ENCODE measurements at regions not wholly inside any gene's neighbourhood (a gene's known extent, or its start where the extent isn't known, plus 50 kb on each side); places are given as distances from the start of the nearest gene placed in this dataset.

- Histone ChIP-seq H3K9ac (ENCODE audit: low read length) (no peak overlapping the region), H3K27me3 (ENCODE audit: control insufficient read depth, insufficient read depth, low read length) (no peaks in the 10 kb centered on the region), H3K9me3 (ENCODE audit: control insufficient read depth, low read length) (no peaks in the 10 kb centered on the region), H3K4me3 (ENCODE audit: low read length) (no peak overlapping the region), H3K4me1 (ENCODE audit: control insufficient read depth, insufficient read depth, low read length) (no peaks in the 10 kb centered on the region), H3K36me3 (ENCODE audit: control insufficient read depth, insufficient read depth, low read length) (no peaks in the 10 kb centered on the region)
Observed at GRCh38 chr9:108671176-108671575, 184.6 kb downstream of the ACTL7B start.

GRCh38 chr9:108668938-108669335 is 186.8 kb downstream of the ACTL7B start:
- Histone ChIP-seq H3K27me3 (ENCODE audit: control insufficient read depth, insufficient read depth, low read length) (no peaks in the 10 kb centered on the region), H3K9me3 (ENCODE audit: control insufficient read depth, low read length) (no peaks in the 10 kb centered on the region), H3K4me1 (ENCODE audit: control insufficient read depth, insufficient read depth, low read length) (no peaks in the 10 kb centered on the region), H3K36me3 (ENCODE audit: control insufficient read depth, insufficient read depth, low read length) (no peaks in the 10 kb centered on the region), H3K4me3 (ENCODE audit: low read length) (no peak overlapping the region), H3K9ac (ENCODE audit: low read length) (no peak overlapping the region)

- no peak overlapping the region for H3K9ac ChIP-seq (ENCODE audit: low read length)
- no peaks in the 10 kb centered on the region for H3K9me3 ChIP-seq (ENCODE audit: control insufficient read depth, low read length)
- H3K36me3 ChIP-seq (ENCODE audit: control insufficient read depth, insufficient read depth, low read length), result no peaks in the 10 kb centered on the region
- H3K4me1 ChIP-seq (ENCODE audit: control insufficient read depth, insufficient read depth, low read length), result no peaks in the 10 kb centered on the region
- H3K4me3 ChIP-seq (ENCODE audit: low read length), result no peak overlapping the region
- no peaks in the 10 kb centered on the region for H3K27me3 ChIP-seq (ENCODE audit: control insufficient read depth, insufficient read depth, low read length)
Observed at GRCh38 chr9:108668191-108668937, 187.4 kb downstream of the ACTL7B start.

- no peak overlapping the region for H3K9ac ChIP-seq (ENCODE audit: low read length)
- no peaks in the 10 kb centered on the region for H3K9me3 ChIP-seq (ENCODE audit: control insufficient read depth, low read length)
- H3K4me1 ChIP-seq (ENCODE audit: control insufficient read depth, insufficient read depth, low read length), result no peaks in the 10 kb centered on the region
- no peak overlapping the region for H3K4me3 ChIP-seq (ENCODE audit: low read length)
- no peaks in the 10 kb centered on the region for H3K27me3 ChIP-seq (ENCODE audit: control insufficient read depth, insufficient read depth, low read length)
- H3K36me3 ChIP-seq (ENCODE audit: control insufficient read depth, insufficient read depth, low read length), result no peaks in the 10 kb centered on the region
Observed at GRCh38 chr9:108666240-108666784, 189.5 kb downstream of the ACTL7B start.

GRCh38 chr9:108665521-108666239 is 190.1 kb downstream of the ACTL7B start:
- Histone ChIP-seq H3K36me3 (ENCODE audit: control insufficient read depth, insufficient read depth, low read length) (no peaks in the 10 kb centered on the region), H3K27me3 (ENCODE audit: control insufficient read depth, insufficient read depth, low read length) (no peaks in the 10 kb centered on the region), H3K9ac (ENCODE audit: low read length) (no peak overlapping the region), H3K4me3 (ENCODE audit: low read length) (no peak overlapping the region), H3K9me3 (ENCODE audit: control insufficient read depth, low read length) (no peaks in the 10 kb centered on the region), H3K4me1 (ENCODE audit: control insufficient read depth, insufficient read depth, low read length) (no peaks in the 10 kb centered on the region)

- Histone ChIP-seq H3K4me1 (ENCODE audit: control insufficient read depth, insufficient read depth, low read length) (no peaks in the 10 kb centered on the region), H3K36me3 (ENCODE audit: control insufficient read depth, insufficient read depth, low read length) (no peaks in the 10 kb centered on the region), H3K4me3 (ENCODE audit: low read length) (no peak overlapping the region), H3K9ac (ENCODE audit: low read length) (no peak overlapping the region), H3K9me3 (ENCODE audit: control insufficient read depth, low read length) (no peaks in the 10 kb centered on the region), H3K27me3 (ENCODE audit: control insufficient read depth, insufficient read depth, low read length) (no peaks in the 10 kb centered on the region)
Observed at GRCh38 chr9:108664309-108665255, 191.2 kb downstream of the ACTL7B start.

GRCh38 chr9:108663422-108663821 is 192.4 kb downstream of the ACTL7B start:
- H3K9me3 ChIP-seq (ENCODE audit: control insufficient read depth, low read length), result no peaks in the 10 kb centered on the region
- no peaks in the 10 kb centered on the region for H3K4me1 ChIP-seq (ENCODE audit: control insufficient read depth, insufficient read depth, low read length)
- H3K36me3 ChIP-seq (ENCODE audit: control insufficient read depth, insufficient read depth, low read length), result no peaks in the 10 kb centered on the region
- H3K4me3 ChIP-seq (ENCODE audit: low read length), result no peak overlapping the region
- H3K27me3 ChIP-seq (ENCODE audit: control insufficient read depth, insufficient read depth, low read length), result no peaks in the 10 kb centered on the region
- H3K9ac ChIP-seq (ENCODE audit: low read length), result no peak overlapping the region

GRCh38 chr9:108662956-108663355 is 192.8 kb downstream of the ACTL7B start:
- Histone ChIP-seq H3K9me3 (ENCODE audit: control insufficient read depth, low read length) (no peaks in the 10 kb centered on the region), H3K27me3 (ENCODE audit: control insufficient read depth, insufficient read depth, low read length) (no peaks in the 10 kb centered on the region), H3K4me1 (ENCODE audit: control insufficient read depth, insufficient read depth, low read length) (no peaks in the 10 kb centered on the region), H3K36me3 (ENCODE audit: control insufficient read depth, insufficient read depth, low read length) (no peaks in the 10 kb centered on the region), H3K9ac (ENCODE audit: low read length) (no peak overlapping the region), H3K4me3 (ENCODE audit: low read length) (no peak overlapping the region)

GRCh38 chr9:108662091-108662875 is 193.5 kb downstream of the ACTL7B start:
- no peaks in the 10 kb centered on the region for H3K36me3 ChIP-seq (ENCODE audit: control insufficient read depth, insufficient read depth, low read length)
- no peaks in the 10 kb centered on the region for H3K4me1 ChIP-seq (ENCODE audit: control insufficient read depth, insufficient read depth, low read length)
- no peak overlapping the region for H3K9ac ChIP-seq (ENCODE audit: low read length)
- no peaks in the 10 kb centered on the region for H3K9me3 ChIP-seq (ENCODE audit: control insufficient read depth, low read length)
- no peaks in the 10 kb centered on the region for H3K27me3 ChIP-seq (ENCODE audit: control insufficient read depth, insufficient read depth, low read length)
- H3K4me3 ChIP-seq (ENCODE audit: low read length), result no peak overlapping the region

GRCh38 chr9:108656566-108656965 is 199.2 kb downstream of the ACTL7B start:
- no peaks in the 10 kb centered on the region for H3K27me3 ChIP-seq (ENCODE audit: control insufficient read depth, insufficient read depth, low read length)
- H3K36me3 ChIP-seq (ENCODE audit: control insufficient read depth, insufficient read depth, low read length), result no peaks in the 10 kb centered on the region
- no peaks in the 10 kb centered on the region for H3K4me1 ChIP-seq (ENCODE audit: control insufficient read depth, insufficient read depth, low read length)
- no peaks in the 10 kb centered on the region for H3K9me3 ChIP-seq (ENCODE audit: control insufficient read depth, low read length)
- H3K4me3 ChIP-seq (ENCODE audit: low read length), result no peak overlapping the region
- no peak overlapping the region for H3K9ac ChIP-seq (ENCODE audit: low read length)

- H3K36me3 ChIP-seq (ENCODE audit: control insufficient read depth, insufficient read depth, low read length), result no peaks in the 10 kb centered on the region
- no peaks in the 10 kb centered on the region for H3K9me3 ChIP-seq (ENCODE audit: control insufficient read depth, low read length)
- H3K4me3 ChIP-seq (ENCODE audit: low read length), result no peak overlapping the region
- no peaks in the 10 kb centered on the region for H3K27me3 ChIP-seq (ENCODE audit: control insufficient read depth, insufficient read depth, low read length)
- H3K4me1 ChIP-seq (ENCODE audit: control insufficient read depth, insufficient read depth, low read length), result no peaks in the 10 kb centered on the region
- H3K9ac ChIP-seq (ENCODE audit: low read length), result no peak overlapping the region
Observed at GRCh38 chr9:108655818-108656217, 200.0 kb downstream of the ACTL7B start.

Measured in mucosa of stomach (tissue), 1 donor.